HG02852 (cell line): ENCODE measurements at regions not wholly inside any gene's neighbourhood (a gene's known extent, or its start where the extent isn't known, plus 50 kb on each side); places are given as distances from the start of the nearest gene placed in this dataset.

Source experiments
- ATAC-seq: cut with Tn5 transposase; IDR thresholded peaks from one replicate; pipeline ENCODE4 v1.9.1; 2021; ENCODE audit warnings: mild to moderate bottlenecking, moderate library complexity; ENCODE audit not compliant: unreplicated experiment

DNA sequence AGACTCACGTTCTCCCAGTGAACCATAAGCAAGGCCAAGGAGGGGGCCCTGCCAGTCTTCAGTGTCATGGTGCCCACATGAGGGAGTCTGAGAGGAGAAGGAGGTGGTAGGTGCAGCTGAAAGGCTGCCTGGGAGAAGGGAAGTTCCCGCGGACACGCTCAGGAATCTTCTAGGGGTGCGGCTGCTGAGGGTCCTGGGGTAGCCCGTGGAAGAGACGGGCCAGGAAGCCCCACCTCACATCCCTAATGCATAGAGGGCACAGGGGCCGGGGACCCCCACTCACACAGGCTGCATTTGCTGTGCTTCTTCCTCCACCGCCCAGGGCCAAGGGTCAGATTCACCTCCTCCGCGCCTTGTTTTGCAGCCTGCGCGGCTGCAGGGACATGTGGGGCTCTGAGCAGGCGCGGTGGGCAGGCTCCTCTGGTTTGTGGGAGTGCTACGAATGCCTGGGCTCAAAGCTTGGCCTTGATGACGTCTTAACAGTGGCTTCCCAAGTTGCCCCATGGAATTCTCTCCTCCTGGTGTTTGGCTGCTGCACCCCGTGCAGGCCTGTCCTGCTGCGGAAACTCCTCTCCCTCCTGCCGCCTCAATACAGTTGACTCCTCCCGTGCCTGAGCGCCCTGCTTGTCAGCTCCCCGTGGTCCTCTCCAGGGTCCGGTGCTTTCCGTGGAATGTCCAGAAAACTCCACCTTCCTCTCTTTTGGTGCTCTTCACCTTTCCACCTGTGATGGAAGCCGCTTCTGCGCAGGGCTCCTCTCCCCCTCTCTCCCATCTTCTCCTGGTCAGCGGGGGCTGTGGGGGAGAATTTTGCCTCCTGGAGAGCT is 95.7 kb downstream of the VAPA start:
- ATAC-seq = no peak

DNA sequence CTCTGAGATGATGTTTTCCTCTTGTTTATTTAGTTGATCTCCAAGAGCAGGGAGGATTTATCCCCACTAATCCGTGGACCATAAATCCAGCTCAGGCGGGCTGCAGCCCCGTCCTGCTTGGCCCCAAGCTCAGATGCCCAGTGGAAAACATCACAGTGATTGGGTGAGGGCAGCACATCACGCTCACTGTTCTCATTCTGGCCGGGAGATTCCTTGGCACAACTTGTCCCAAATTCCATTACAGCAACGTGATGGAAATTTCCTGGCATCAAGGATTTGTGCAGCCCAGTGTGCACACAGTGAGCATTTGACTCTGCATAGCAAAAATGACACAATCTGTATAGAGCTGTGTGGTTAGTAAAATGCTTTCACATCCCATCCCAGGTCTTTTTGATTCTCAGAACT is 96.8 kb downstream of the VAPA start:
- ATAC-seq = no peak

DNA sequence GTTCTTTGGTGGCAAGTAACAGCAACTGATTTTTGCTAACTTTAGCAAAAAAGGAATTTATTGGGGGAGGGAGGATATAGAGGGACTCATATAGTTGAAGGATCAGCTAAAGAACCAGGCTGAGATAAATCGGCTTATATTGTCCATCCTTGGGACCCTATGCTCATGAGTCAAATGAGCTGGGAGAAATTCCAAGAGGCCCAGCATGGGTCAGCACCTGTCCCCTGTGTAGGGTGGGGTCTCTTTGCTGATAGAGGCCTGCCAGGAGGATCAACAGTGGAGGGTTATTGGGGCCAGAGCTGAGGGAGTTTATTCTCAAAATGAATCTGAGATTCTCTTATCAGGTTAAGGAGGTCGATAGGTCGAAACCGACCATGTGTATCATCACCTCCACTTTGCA is 97.2 kb downstream of the VAPA start:
- ATAC-seq = no peak

DNA sequence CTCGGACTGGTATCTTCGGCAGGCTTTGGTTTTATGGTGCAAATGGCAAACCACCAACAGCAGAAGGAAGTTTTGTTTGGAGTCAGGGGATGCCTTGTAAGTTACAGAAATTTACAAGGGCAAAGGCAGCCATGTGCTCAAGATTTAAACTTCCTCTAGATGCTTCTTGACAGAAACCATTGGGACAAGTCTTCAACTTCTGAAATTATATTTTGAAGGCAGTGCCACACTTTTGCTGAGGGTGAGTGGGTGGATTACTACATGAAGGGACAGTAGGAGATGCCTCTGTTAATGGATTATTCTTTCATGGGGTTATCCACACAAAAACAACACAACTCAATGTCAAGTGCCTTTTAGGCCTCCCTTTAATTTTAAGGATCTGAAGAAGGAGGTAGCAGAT is 97.9 kb downstream of the VAPA start:
- ATAC-seq = no peak

DNA sequence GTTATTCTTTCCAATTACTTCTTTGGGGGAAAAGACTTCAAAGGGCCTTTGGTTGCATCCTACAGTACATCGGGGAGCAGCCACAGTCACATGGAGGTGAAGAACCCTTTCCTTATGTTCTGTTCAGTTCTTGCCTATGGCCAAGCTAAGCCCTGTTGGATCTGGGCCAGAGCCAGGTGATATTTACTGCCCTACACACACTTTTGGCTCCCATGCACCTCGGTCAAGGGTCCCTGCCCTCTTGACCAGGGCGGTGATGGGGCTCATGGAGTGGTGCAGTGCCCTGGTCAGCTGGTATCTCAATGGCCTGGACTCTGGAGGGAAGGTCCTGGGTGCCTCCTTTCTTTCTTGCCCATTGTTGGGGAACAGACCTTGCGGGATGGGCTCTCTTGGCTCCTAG is 98.7 kb downstream of the VAPA start:
- ATAC-seq = no peak

DNA sequence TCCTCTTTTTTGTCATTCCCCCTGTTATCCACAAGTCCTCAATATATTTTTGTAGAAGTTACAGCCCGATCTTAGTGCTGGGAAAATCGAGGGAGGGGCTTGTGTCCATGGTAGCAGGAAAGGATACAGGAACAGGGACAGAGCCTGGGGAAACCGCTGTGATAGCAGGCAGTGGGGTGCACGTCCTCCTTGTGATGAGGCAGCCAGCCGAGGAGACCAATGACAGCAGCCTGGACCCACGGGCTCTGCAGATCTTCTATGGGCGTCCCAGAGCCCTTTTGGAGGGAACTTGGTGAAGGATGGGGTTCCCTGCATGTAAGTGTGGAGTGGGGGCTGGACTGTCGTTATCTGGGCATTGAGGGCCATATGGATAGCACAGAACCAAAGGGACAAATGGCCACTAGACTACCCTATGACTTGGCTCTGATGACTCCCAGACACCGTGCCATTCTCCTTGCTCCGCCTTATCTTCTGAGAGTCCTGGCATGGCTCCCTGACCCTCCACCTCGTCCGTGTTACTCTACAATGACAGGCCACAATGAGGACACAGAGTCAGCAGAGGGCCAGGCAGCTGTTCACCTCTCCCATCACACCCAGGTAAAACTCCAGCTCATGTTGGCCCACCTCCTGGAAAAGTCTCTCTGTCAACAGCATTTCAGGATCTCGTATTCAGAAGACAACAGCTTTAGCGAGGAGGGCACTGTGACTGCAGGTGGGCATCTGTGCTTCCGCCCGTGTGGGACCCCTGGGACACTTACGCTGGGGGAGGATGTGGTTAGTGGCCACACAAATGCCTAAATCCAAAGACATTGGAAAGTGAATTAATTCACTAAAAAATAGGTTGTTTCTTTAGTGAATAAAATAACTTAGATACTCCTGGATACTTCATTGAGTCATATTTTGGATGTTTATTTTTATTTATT is 100.1 kb downstream of the VAPA start:
- ATAC-seq = no peak

DNA sequence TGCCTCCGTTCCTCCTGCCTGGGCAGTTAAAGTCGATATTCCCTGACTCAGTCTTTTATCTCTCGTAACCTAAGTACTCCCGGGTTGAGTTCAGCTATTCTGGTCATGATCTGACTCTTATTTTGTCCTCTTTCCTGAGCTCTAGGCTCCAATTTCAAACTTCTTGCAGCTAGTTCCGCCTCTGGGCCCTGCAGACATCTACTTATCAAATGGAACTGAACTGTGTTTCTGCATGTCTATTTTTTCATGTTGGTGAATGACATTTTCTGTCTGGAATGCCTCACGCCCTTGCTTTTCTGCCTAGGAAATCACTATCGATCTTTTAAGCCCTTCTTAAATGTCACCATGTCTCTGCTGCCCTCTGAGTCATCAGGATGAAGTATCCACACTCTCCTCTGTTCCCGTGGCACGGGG is 101.5 kb downstream of the VAPA start:
- ATAC-seq = no peak

DNA sequence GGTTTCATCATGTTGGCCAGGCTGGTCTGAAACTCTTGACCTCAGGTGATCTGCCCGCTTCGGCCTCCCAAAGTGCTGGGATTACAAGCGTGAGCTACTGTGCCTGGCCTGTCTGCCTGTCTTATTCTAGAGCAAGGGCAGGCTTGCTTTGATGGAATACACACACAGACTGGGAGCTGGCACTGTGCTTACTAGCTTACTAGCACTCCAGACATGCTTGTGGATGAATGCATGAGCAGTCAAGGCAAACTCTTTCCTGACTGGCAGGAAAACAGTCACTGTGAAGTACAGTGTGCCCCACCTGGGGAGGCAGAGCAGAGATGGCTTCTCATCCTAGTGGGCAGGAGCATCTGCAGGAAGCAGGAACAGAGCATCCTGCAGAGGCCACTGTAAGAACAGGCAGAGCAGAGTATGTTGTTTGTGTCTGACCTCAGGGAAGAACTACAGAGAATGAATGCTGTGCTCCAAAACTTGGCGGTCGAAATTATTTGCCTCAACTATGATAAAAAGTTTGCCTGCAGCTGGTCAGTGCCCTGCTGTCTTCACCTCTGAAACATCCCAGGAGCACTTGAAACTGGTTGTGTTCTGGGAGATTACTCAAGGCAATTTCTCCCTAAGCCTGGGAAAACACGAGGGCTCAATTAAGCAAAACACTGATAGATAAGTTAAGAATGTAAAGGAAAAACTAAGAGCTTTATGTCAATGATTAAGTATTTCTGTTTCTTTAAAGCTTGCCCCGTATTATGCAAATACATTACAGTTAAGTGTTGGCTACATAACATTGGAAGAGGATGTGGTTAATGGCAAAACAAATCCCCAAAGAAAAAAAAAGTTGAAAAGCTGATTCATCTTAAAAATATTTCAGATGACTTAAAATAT is 102.4 kb downstream of the VAPA start:
- ATAC-seq = no peak

DNA sequence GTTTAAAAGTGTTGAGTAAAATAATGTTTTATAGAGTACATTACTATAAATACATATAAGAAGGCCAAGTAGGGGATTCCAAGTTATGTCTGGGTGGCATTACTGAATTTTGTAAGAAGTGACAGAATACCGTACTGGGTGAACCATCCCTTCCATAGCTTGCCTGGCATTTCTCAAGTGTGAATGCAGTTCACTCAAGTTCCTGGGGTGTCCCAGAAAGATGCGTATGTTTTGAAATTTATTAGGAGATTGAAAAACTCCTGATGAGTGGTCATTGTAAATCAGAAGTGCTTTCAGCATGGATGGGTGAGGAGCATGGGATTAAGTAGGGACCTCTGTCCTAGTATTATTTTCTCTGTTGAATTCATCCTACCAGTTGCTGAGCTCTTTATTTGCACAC is 103.2 kb downstream of the VAPA start:
- no peak for ATAC-seq

DNA sequence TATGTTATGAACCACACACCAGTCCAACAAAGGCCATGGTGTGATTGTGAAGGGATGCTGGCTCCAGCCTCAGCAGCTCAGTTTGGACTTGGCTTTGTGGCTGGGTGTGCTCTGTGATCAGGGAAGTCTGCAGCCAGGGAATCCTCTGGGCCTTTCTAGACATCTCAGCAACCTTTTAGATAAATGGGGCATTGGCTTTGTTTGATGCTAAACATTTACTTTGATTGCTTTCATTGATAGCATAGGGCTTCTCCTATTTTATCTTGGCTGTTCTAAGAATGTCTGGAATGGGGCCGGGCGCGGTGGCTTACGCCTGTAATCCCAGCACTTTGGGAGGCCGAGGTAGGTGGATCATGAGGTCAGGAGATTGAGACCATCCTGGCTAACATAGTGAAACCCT is 104.5 kb downstream of the VAPA start:
- no peak for ATAC-seq

DNA sequence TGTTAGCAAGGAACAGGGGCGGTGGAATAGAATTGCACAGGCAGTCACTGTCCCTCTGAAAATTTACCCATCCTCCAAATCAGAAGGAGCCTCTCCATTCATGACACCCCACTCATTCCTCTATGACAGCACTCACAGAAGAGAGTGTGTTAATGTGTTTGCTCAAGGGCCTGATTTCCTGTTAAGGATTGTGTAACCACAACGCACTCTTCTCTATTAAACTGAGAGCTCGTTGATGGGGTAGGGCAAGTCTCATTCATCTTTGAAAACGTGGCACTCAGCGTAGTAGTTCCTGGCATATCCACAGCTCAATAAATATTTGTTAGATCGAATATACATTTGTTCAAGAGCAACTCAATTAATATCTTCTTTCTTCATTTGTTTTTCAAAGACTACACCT is 106.4 kb downstream of the VAPA start:
- ATAC-seq = no peak

DNA sequence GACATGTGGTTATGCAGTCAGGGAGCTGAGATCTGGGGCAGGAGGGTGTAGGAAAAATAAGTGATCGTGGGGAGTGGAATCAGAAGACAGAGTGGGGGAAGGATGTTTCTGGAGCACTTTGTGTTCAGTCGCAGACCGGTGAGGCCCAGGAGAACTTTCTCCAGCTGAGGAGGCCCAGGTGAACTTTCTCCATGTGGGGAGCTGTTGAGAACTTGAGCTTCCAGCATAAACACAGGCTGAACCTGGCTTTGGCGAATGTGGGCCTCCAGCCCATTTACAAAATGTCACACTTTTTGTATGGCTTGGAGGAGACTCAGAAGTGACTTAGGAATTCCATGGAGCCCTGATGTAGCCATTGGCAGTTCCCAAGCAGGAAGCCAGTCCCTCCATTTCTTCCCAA is 108.5 kb downstream of the VAPA start:
- no peak for ATAC-seq

DNA sequence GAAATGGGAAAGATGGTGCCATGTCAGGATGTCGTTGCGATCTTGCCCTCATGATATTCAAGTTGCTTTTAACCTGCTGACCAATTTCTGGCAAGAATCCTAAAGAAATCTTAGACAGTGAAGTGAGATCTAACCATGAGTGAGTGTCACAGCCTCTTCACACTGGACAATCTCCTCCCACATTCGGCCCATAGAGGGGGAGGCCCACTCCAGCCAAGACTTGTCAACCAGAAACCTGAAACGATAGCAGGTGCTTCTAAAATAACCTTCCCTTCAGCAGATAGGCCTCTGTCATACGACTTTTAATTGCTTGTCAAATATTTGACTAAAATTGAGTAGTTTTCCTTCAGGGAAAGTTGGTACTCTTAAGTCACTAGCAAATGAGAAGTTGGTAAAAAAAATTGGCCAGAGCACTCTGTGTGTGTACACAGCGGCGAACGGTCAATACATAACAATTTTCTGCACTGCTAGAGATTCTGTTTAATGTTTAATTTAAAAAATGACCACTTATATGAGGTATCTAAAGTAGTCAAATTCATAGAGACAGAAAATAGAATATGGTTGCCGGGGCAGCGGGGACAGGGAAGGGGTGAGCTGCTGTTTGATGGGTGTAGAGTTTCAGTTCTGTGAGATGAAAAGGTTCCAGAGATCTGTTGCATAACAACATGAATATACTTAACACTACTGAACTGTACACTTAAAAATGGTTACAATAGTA is 110.2 kb downstream of the VAPA start:
- ATAC-seq = no peak

DNA sequence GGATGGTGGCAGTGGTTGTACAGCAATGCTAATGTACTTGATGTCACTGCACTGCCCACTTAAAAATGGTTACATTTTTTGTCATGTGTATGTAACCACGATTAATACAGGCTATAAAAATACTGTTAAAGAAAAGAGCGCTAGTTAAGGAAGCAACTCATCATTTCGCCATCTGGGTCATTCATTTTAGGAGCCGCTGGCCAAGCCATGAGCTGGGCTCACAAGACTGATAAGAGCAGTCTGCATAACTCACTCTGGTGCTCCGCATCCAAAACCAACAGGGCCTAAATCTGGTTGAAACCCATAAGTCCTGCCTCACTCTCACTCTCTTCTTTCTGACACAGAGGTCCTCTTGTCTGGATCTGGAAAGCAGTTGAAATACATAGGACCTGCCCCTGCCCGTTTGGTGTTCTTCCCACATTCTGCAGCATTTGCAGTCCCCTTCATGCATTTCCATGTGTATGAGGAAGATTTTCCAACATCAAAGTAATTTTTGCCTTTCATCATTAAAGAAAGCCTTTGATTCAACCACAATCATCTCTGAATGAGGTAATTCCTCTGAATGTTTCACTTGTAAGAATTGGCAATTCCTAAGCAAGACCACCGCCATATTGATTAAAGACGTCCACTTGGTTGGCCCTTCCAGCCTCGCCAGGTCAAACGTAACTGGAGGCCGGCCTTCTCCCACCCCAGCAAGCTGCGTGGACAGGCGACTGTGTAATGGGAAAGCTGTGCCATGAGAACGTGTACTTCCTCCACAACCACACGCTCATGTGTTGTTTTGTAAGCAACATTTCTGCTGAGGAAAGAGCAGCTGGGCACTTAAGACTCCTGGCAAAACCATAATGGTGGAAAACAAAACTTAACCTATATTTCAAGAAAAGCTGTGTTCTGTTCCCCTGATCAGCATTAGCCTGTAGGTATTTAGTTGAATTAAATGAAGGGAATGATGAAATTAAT is 112.2 kb downstream of the VAPA start:
- no peak for ATAC-seq

DNA sequence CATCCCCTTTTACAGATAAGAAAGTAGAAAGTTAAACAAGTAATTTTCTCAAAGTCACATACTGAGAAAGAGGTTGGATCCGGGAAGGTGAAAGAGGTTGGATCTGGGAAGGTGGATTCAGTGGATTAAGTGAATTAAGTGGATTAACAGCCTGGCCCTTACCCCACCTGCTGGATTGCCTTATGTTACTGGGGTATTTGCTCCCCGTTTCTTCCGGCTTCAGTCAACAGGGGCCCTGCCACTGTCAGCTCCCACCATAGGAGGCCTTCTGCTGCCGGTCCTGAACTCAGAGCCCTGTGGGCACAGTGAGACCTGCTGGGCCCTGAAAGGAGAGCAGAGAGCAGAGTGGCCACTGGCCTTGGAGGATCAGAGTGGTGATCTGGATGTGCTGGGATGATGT is 113.2 kb downstream of the VAPA start:
- no peak for ATAC-seq

DNA sequence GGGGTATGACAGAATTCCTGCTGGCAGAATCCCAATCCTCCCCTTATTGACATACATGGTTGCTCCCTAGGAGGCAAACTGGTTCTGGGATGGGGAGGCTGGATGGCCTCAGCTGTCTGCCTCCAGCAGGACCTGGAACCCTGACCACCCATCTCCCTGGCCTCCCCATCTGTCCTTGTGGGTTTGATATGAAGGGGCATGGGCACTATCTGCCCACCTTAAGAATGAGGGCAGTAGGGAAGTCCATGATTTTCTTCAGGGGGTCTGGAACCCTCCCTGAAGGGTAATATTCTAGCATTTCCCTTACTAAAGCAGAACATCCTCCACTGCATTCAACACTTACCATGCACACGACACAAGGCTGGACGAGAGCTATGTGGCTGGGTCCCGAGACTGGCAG is 113.6 kb downstream of the VAPA start:
- no peak for ATAC-seq

DNA sequence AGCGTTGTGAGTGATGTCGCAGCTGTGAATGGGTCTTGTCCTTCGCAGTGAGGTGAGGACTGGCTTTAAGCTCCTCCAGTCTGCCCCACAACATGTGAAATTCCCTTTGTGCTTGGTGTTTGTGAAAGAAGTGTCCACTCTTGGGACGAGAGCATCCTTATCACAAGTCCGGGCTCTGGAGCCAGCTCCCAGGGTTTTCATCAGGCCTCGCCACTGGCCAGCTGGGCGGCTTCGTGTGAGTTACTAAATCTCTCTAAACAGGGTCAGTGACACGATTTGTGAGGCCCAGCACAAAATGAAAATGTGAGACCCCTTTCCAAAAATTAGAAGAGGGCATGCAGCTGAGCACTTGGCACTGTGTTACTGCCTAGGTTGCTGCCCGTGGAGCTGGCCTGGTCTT is 115.9 kb downstream of the VAPA start:
- ATAC-seq = no peak

DNA sequence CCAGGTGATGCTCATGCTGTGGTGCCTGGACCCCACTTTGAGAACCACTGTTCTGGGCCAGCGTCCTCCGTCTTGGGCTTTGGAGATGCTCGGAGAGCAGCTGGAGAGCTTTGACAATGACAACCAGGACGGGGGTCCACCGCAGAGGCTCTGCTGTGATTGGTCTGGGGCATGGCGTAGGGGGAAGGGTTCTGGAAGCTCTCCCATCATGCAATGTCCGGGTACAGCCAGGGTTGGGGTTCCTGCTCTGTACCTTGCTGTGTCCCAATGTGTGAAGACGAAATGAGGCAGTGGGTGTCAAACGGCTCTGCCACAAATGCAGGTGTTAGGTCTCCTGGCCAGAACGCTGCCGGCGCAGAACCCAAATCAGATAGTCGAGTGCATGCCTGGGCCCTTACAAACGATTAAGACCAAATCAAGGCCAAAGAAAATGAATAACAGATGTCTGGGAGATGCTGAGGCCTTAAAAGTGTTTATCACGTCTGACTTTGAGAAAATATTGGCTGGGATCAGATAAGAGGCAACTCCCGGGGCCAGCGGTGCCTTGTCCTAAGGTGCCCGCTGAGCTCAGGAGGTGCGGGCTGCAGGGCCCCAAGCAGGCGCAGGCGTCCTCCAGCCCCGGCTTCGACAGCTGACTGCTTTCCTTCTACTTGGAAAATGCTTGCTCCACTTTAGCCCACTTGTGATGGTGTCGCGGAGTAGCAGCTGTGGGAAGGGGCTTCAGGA is 117.2 kb downstream of the VAPA start:
- ATAC-seq = no peak
